GM23248 (cell line): ENCODE measurements at regions not wholly inside any gene's neighbourhood (a gene's known extent, or its start where the extent isn't known, plus 50 kb on each side); places are given as distances from the start of the nearest gene placed in this dataset.

Experiments
- EZH2 ChIP-seq: fragments of 200-600 bp; sonication (generic); IDR thresholded peaks from 2 replicates; pipeline ENCODE4 v1.6.1; 2018; ENCODE audit warnings: antibody characterized with exemption, mild to moderate bottlenecking; ENCODE audit not compliant: insufficient read depth, poor library complexity, severe bottlenecking
- EZH2phosphoT487 ChIP-seq: fragments of 200-600 bp; sonication (generic); IDR thresholded peaks from 2 replicates; pipeline ENCODE4 v1.6.1; 2018; ENCODE audit warnings: antibody characterized with exemption, moderate library complexity, mild to moderate bottlenecking, low read depth; ENCODE audit not compliant: insufficient read depth

- TF ChIP-seq EZH2: no peak
- TF ChIP-seq EZH2phosphoT487: no peak
These were observed 223.7 kb downstream of the ISL1 start for GRCh38 chr5:51606921-51607320.
